Trophoblast cell (in vitro differentiated cells and primary cell): ENCODE measurements at regions not wholly inside any gene's neighbourhood (a gene's known extent, or its start where the extent isn't known, plus 50 kb on each side); places are given as distances from the start of the nearest gene placed in this dataset.

Source experiments
- DNase-seq, 2 donors: peaks; one replicate each; pipeline ENCODE4 v3.0.0-alpha.2; 2016
- H2AFZ ChIP-seq: 2 replicates; pipeline ENCODE4 v1.6.1; 2013; ENCODE audit warnings: low read length, moderate library complexity, mild to moderate bottlenecking; ENCODE audit not compliant: insufficient read depth, poor library complexity
- H2AK5ac ChIP-seq: 2 replicates; pipeline ENCODE4 v1.6.1; 2013; ENCODE audit warnings: mild to moderate bottlenecking, low read length
- H2BK120ac ChIP-seq: 2 replicates; pipeline ENCODE4 v1.6.1; 2013; ENCODE audit warnings: low read length, mild to moderate bottlenecking, moderate library complexity; ENCODE audit not compliant: insufficient read depth, poor library complexity
- H2BK12ac ChIP-seq: 2 replicates; pipeline ENCODE4 v1.6.1; 2013; ENCODE audit warnings: mild to moderate bottlenecking, low read length, moderate library complexity
- H2BK5ac ChIP-seq: 2 replicates; pipeline ENCODE4 v1.6.1; 2013; ENCODE audit warnings: low read length, low read depth, moderate library complexity, mild to moderate bottlenecking; ENCODE audit not compliant: poor library complexity
- H3K14ac ChIP-seq: 2 replicates; pipeline ENCODE4 v1.6.1; 2013; ENCODE audit warnings: mild to moderate bottlenecking, low read length
- H3K18ac ChIP-seq: 2 replicates; pipeline ENCODE4 v1.6.1; 2013; ENCODE audit warnings: mild to moderate bottlenecking, low read length
- H3K23ac ChIP-seq: 2 replicates; pipeline ENCODE4 v1.6.1; 2013; ENCODE audit warnings: low read length
- H3K27ac ChIP-seq: 2 replicates; pipeline ENCODE4 v1.5.1; 2013; ENCODE audit warnings: low read depth, mild to moderate bottlenecking, inconsistent platforms, low read length, moderate library complexity
- H3K27me3 ChIP-seq: 2 replicates; pipeline ENCODE4 v1.6.1; 2013; ENCODE audit warnings: inconsistent platforms, mild to moderate bottlenecking, low read length, moderate library complexity; ENCODE audit not compliant: insufficient read depth
- H3K36me3 ChIP-seq, 2 experiments: 1 replicate in 1 of 2; 2 replicates in 1 of 2; pipeline ENCODE4 v1.6.1; 2013; ENCODE audit warnings: low read length in 2 of 2, mild to moderate bottlenecking in 2 of 2, moderate library complexity in 1 of 2; ENCODE audit not compliant: insufficient read depth in 2 of 2, control insufficient read depth in 1 of 2
- H3K4ac ChIP-seq: 2 replicates; pipeline ENCODE4 v1.6.1; 2013; ENCODE audit warnings: low read depth, mild to moderate bottlenecking, low read length, moderate library complexity
- H3K4me1 ChIP-seq, 2 experiments: 1 replicate in 1 of 2; 2 replicates in 1 of 2; pipeline ENCODE4 v1.6.1; 2013; ENCODE audit warnings: low read length in 2 of 2, mild to moderate bottlenecking in 2 of 2, moderate library complexity in 1 of 2; ENCODE audit not compliant: insufficient read depth in 2 of 2, control insufficient read depth in 1 of 2
- H3K4me2 ChIP-seq: 2 replicates; pipeline ENCODE4 v1.6.1; 2013; ENCODE audit warnings: inconsistent platforms, mild to moderate bottlenecking, low read length, moderate library complexity
- H3K4me3 ChIP-seq: 2 replicates; pipeline ENCODE4 v1.5.1; 2013; ENCODE audit warnings: mild to moderate bottlenecking, low read depth, low read length, inconsistent platforms
- H3K79me1 ChIP-seq: one replicate; pipeline ENCODE4 v1.6.1; 2013; ENCODE audit warnings: low read length
- H3K79me2 ChIP-seq: 2 replicates; pipeline ENCODE4 v1.6.1; 2013; ENCODE audit warnings: low read length, mild to moderate bottlenecking; ENCODE audit not compliant: control insufficient read depth, insufficient read depth, poor library complexity
- H3K9ac ChIP-seq: 2 replicates; pipeline ENCODE4 v1.6.1; 2013; ENCODE audit warnings: mild to moderate bottlenecking, low read length
- H3K9me3 ChIP-seq: 2 replicates; pipeline ENCODE4 v1.6.1; 2013; ENCODE audit warnings: low read depth, mild to moderate bottlenecking, control low read depth, inconsistent platforms, low read length; ENCODE audit not compliant: insufficient read depth
- H4K12ac ChIP-seq: 2 replicates; pipeline ENCODE4 v1.6.1; 2013; ENCODE audit warnings: low read depth, mild to moderate bottlenecking, low read length, moderate library complexity
- H4K8ac ChIP-seq: 2 replicates; pipeline ENCODE4 v1.6.1; 2013; ENCODE audit warnings: low read depth, mild to moderate bottlenecking, low read length, moderate library complexity
- H4K91ac ChIP-seq: one replicate; pipeline ENCODE4 v1.6.1; 2013; ENCODE audit warnings: low read depth, mild to moderate bottlenecking, low read length, moderate library complexity
- WGBS: extraction: QIAGEN DNeasy Blood & Tissue Kit; methylation state at CpG from one replicate; pipeline ENCODE4 v1.1.7; 2013; ENCODE audit warnings: missing lambda C conversion rate; ENCODE audit not compliant: insufficient read length, insufficient coverage; ENCODE audit errors: extremely low coverage; 5-methylcytosine and 5-hydroxymethylcytosine counted together

- H3K9ac ChIP-seq = no peak overlapping the region
- H3K4me3 ChIP-seq = no peak overlapping the region
- H2BK5ac ChIP-seq = no peak overlapping the region
- H3K9me3 ChIP-seq = no peaks in the 10 kb centered on the region
- no peak for DNase-seq
- H4K12ac ChIP-seq = no peak overlapping the region
- H2BK120ac ChIP-seq = no peak overlapping the region
- no peaks in the 10 kb centered on the region for H3K79me2 ChIP-seq
- H3K4me1 ChIP-seq = no peaks in the 10 kb centered on the region
- no CpG with 5 or more reads among the region's 3 CpGs for WGBS
- no peak overlapping the region for H3K14ac ChIP-seq
- H3K4me2 ChIP-seq = no peak overlapping the region
- H3K36me3 ChIP-seq = no peaks in the 10 kb centered on the region
- no peak overlapping the region for H2AFZ ChIP-seq
- H3K4ac ChIP-seq = no peak overlapping the region
- H3K27ac ChIP-seq = no peak overlapping the region
- H3K79me1 ChIP-seq = no peaks in the 10 kb centered on the region
- no peak overlapping the region for H3K23ac ChIP-seq
- no peaks in the 10 kb centered on the region for H3K27me3 ChIP-seq
- no peak overlapping the region for H2BK12ac ChIP-seq
- H4K91ac ChIP-seq = no peak overlapping the region
- H3K18ac ChIP-seq = no peak overlapping the region
- H2AK5ac ChIP-seq = no peak overlapping the region
- no peak overlapping the region for H4K8ac ChIP-seq
Observed at GRCh38 chr14:38127784-38128183, 79.9 kb upstream of the SSTR1 start.

GRCh38 chr14:38128640-38129039, 79.1 kb upstream of the SSTR1 start:
- DNase-seq = no peak
- no peak overlapping the region for H2AFZ ChIP-seq
- H3K4me1 ChIP-seq = no peaks in the 10 kb centered on the region
- no peak overlapping the region for H3K4me2 ChIP-seq
- no peak overlapping the region for H3K9ac ChIP-seq
- H4K91ac ChIP-seq = no peak overlapping the region
- no peaks in the 10 kb centered on the region for H3K79me2 ChIP-seq
- no peak overlapping the region for H2BK120ac ChIP-seq
- no peak overlapping the region for H2BK5ac ChIP-seq
- no peaks in the 10 kb centered on the region for H3K27me3 ChIP-seq
- no peak overlapping the region for H3K14ac ChIP-seq
- no peak overlapping the region for H3K4ac ChIP-seq
- H4K8ac ChIP-seq = no peak overlapping the region
- no peak overlapping the region for H3K23ac ChIP-seq
- no peaks in the 10 kb centered on the region for H3K9me3 ChIP-seq
- no peak overlapping the region for H3K27ac ChIP-seq
- no peaks in the 10 kb centered on the region for H3K79me1 ChIP-seq
- H2BK12ac ChIP-seq = no peak overlapping the region
- H3K4me3 ChIP-seq = no peak overlapping the region
- no peak overlapping the region for H2AK5ac ChIP-seq
- no peak overlapping the region for H4K12ac ChIP-seq
- no peak overlapping the region for H3K18ac ChIP-seq
- no peaks in the 10 kb centered on the region for H3K36me3 ChIP-seq

GRCh38 chr14:38129192-38129591, 78.5 kb upstream of the SSTR1 start:
- no peaks in the 10 kb centered on the region for H3K4me1 ChIP-seq
- H3K27ac ChIP-seq = no peak overlapping the region

GRCh38 chr14:38129705-38130104, 78.0 kb upstream of the SSTR1 start:
- Histone ChIP-seq H3K36me3 (no peaks in the 10 kb centered on the region), H3K4me3 (no peak overlapping the region), H3K4me1 (no peaks in the 10 kb centered on the region), H2BK120ac (no peak overlapping the region), H3K27ac (no peak overlapping the region), H3K23ac (no peak overlapping the region), H3K4ac (no peak overlapping the region), H2AFZ (no peak overlapping the region), H3K79me1 (no peaks in the 10 kb centered on the region), H3K14ac (no peak overlapping the region), H3K27me3 (no peaks in the 10 kb centered on the region), H4K12ac (no peak overlapping the region), H2BK5ac (no peak overlapping the region), H3K9me3 (no peaks in the 10 kb centered on the region), H2AK5ac (no peak overlapping the region), H2BK12ac (no peak overlapping the region), H3K4me2 (no peak overlapping the region), H3K18ac (no peak overlapping the region), H3K9ac (no peak overlapping the region), H4K8ac (no peak overlapping the region), H3K79me2 (no peaks in the 10 kb centered on the region), H4K91ac (no peak overlapping the region)
- WGBS = no CpG with 5 or more reads among the region's 5 CpGs
- DNase-seq = no peak

More at GRCh38 chr14:38129192-38129591, 78.5 kb upstream of the SSTR1 start:
- Histone ChIP-seq H3K79me2 (no peaks in the 10 kb centered on the region), H2BK12ac (no peak overlapping the region), H3K79me1 (no peaks in the 10 kb centered on the region), H2AK5ac (no peak overlapping the region), H4K91ac (no peak overlapping the region), H2BK5ac (no peak overlapping the region), H3K36me3 (no peaks in the 10 kb centered on the region), H3K9me3 (no peaks in the 10 kb centered on the region), H2AFZ (no peak overlapping the region), H3K4me2 (no peak overlapping the region), H3K14ac (no peak overlapping the region), H3K4ac (no peak overlapping the region), H3K9ac (no peak overlapping the region), H4K12ac (no peak overlapping the region), H3K18ac (no peak overlapping the region), H3K4me3 (no peak overlapping the region), H3K27me3 (no peaks in the 10 kb centered on the region), H3K23ac (no peak overlapping the region), H2BK120ac (no peak overlapping the region), H4K8ac (no peak overlapping the region)
- no peak for DNase-seq
- no CpG with 5 or more reads among the region's 2 CpGs for WGBS
